IMR-90 (cell line): ENCODE measurements at regions not wholly inside any gene's neighbourhood (a gene's known extent, or its start where the extent isn't known, plus 50 kb on each side); places are given as distances from the start of the nearest gene placed in this dataset.

ENCODE experiments used
- ATAC-seq: fragments of 200-7000 bp; cut with Tn5 transposase; 2 replicates; pipeline ENCODE4 v1.9.1; 2020; ENCODE audit warnings: low read depth, mild to moderate bottlenecking, moderate library complexity
- BruUV-seq: library from RNA; stranded (reverse); fragments of 400-500 nt; replicated peaks from 2 replicates; lab custom pipeline; 2021; lab: Mats Ljungman, UMichigan
- CTCF ChIA-PET: fragments of 300-600 bp; formaldehyde crosslinking; extraction: SDS; loops from one replicate; lab custom pipeline; 2021; ENCODE audit warnings: antibody characterized with exemption; lab: Yijun Ruan, JAX
- POLR2A ChIA-PET: fragments of 300-600 bp; sonication (Branson Sonifier 250); formaldehyde crosslinking; loops from one replicate; lab custom pipeline; 2022; ENCODE audit warnings: antibody characterized with exemption; ENCODE audit not compliant: unreplicated experiment; lab: Charles Lee
- DNase-seq: peaks from one replicate; pipeline ENCODE4 v3.0.0; 2013
- H2AFZ ChIP-seq: replicated peaks from 2 replicates; pipeline ENCODE3; 2013; ENCODE audit warnings: low read length, mild to moderate bottlenecking; ENCODE audit not compliant: poor library complexity
- H2AK5ac ChIP-seq: 2 replicates; pipeline ENCODE4 v1.6.1; 2013; ENCODE audit warnings: low read depth, low read length, inconsistent platforms
- H2AK9ac ChIP-seq: replicated peaks from 2 replicates; pipeline ENCODE3; 2013; ENCODE audit warnings: mild to moderate bottlenecking, low read depth, low read length, moderate library complexity; ENCODE audit not compliant: poor library complexity
- H2BK120ac ChIP-seq: 2 replicates; pipeline ENCODE4 v1.6.1; 2013; ENCODE audit warnings: low read depth, low read length, inconsistent platforms
- H2BK15ac ChIP-seq: 3 replicates; pipeline ENCODE4 v1.6.1; 2013; ENCODE audit warnings: low read depth, low read length, inconsistent platforms
- H2BK20ac ChIP-seq: 2 replicates; pipeline ENCODE4 v1.6.1; 2013; ENCODE audit warnings: low read depth, mild to moderate bottlenecking, inconsistent platforms, low read length, moderate library complexity
- H2BK5ac ChIP-seq: 2 replicates; pipeline ENCODE4 v1.6.1; 2013; ENCODE audit warnings: mild to moderate bottlenecking, low read depth, low read length, inconsistent platforms; ENCODE audit not compliant: poor library complexity, severe bottlenecking
- H3K14ac ChIP-seq: replicated peaks from 2 replicates; pipeline ENCODE4 v1.6.1; 2013; ENCODE audit warnings: low read depth, low read length, inconsistent platforms
- H3K18ac ChIP-seq: 2 replicates; pipeline ENCODE4 v1.6.1; 2013; ENCODE audit warnings: low read depth, low read length, control low read depth
- H3K23ac ChIP-seq: 2 replicates; pipeline ENCODE4 v1.6.1; 2013; ENCODE audit warnings: low read depth, low read length, inconsistent platforms
- H3K27ac ChIP-seq: 2 replicates; pipeline ENCODE4 v1.5.1; 2013; ENCODE audit warnings: mild to moderate bottlenecking, control low read depth, low read length; ENCODE audit not compliant: insufficient read depth
- H3K27me3 ChIP-seq: 2 replicates; pipeline ENCODE4 v1.6.1; 2013; ENCODE audit warnings: low read length; ENCODE audit not compliant: control insufficient read depth, insufficient read depth
- H3K36me3 ChIP-seq: 2 replicates; pipeline ENCODE4 v1.6.1; 2013; ENCODE audit warnings: low read length, mixed read lengths; ENCODE audit not compliant: control insufficient read depth, insufficient read depth
- H3K4ac ChIP-seq: 2 replicates; pipeline ENCODE4 v1.6.1; 2013; ENCODE audit warnings: low read depth, low read length, inconsistent platforms
- H3K4me1 ChIP-seq: 2 replicates; pipeline ENCODE4 v1.6.1; 2013; ENCODE audit warnings: low read length, mixed read lengths; ENCODE audit not compliant: control insufficient read depth, insufficient read depth
- H3K4me2 ChIP-seq: 2 replicates; pipeline ENCODE4 v1.6.1; 2013; ENCODE audit warnings: low read depth, mild to moderate bottlenecking, control low read depth, low read length, moderate library complexity
- H3K4me3 ChIP-seq: 2 replicates; pipeline ENCODE4 v1.5.1; 2013; ENCODE audit warnings: low read depth, mild to moderate bottlenecking, control low read depth, low read length, moderate library complexity; ENCODE audit not compliant: insufficient read depth
- H3K56ac ChIP-seq: 2 replicates; pipeline ENCODE4 v1.6.1; 2013; ENCODE audit warnings: low read length, inconsistent platforms; ENCODE audit not compliant: insufficient read depth; ENCODE audit errors: extremely low read depth
- H3K79me1 ChIP-seq, 2 experiments: 2 replicates each; pipeline ENCODE4 v1.6.1; 2013; ENCODE audit warnings: low read length in 2 of 2, inconsistent platforms in 1 of 2, low read depth in 1 of 2
- H3K9ac ChIP-seq: 2 replicates; pipeline ENCODE4 v1.6.1; 2013; ENCODE audit warnings: low read depth, low read length, control low read depth
- H3K9me1 ChIP-seq: 2 replicates; pipeline ENCODE4 v1.6.1; 2013; ENCODE audit warnings: low read length, inconsistent platforms; ENCODE audit not compliant: insufficient read depth
- H3K9me3 ChIP-seq: 2 replicates; pipeline ENCODE4 v1.6.1; 2013; ENCODE audit warnings: low read length; ENCODE audit not compliant: control insufficient read depth, insufficient read depth
- H4K20me1 ChIP-seq: 2 replicates; pipeline ENCODE4 v1.6.1; 2013; ENCODE audit warnings: low read length, inconsistent platforms; ENCODE audit not compliant: insufficient read depth
- H4K5ac ChIP-seq: 2 replicates; pipeline ENCODE4 v1.6.1; 2013; ENCODE audit warnings: mild to moderate bottlenecking, low read depth, low read length, control low read depth
- H4K8ac ChIP-seq, 2 experiments: 2 replicates each; pipeline ENCODE4 v1.6.1; 2013; ENCODE audit warnings: low read depth in 2 of 2, low read length in 2 of 2, control low read depth in 1 of 2, inconsistent platforms in 1 of 2
- H4K91ac ChIP-seq: 2 replicates; pipeline ENCODE4 v1.6.1; 2013; ENCODE audit warnings: low read depth, low read length, inconsistent platforms; ENCODE audit not compliant: insufficient read depth
- BHLHE40 ChIP-seq: fragments of 150-350 bp; IDR thresholded peaks from 2 replicates; pipeline ENCODE4 v1.6.1; 2016; ENCODE audit warnings: mild to moderate bottlenecking, low read depth, low read length
- CEBPB ChIP-seq: IDR thresholded peaks from 2 replicates; pipeline ENCODE4 v1.6.1; 2012; ENCODE audit warnings: low read depth, low read length, improper control_type of control experiment
- CHD1 ChIP-seq: IDR thresholded peaks from 2 replicates; pipeline ENCODE4 v1.6.1; 2012; ENCODE audit warnings: low read depth, low read length, improper control_type of control experiment
- FOS ChIP-seq: fragments of 150-350 bp; IDR thresholded peaks from 2 replicates; pipeline ENCODE4 v1.6.1; 2016; ENCODE audit warnings: low read depth, low read length
- MAFK ChIP-seq: IDR thresholded peaks from 2 replicates; pipeline ENCODE4 v1.6.1; 2012; ENCODE audit warnings: low read depth, low read length, improper control_type of control experiment
- MAZ ChIP-seq: IDR thresholded peaks from 2 replicates; pipeline ENCODE4 v1.6.1; 2012; ENCODE audit warnings: low read depth, mild to moderate bottlenecking, low read length, improper control_type of control experiment, moderate library complexity, borderline replicate concordance
- MXI1 ChIP-seq: IDR thresholded peaks from 2 replicates; pipeline ENCODE4 v1.6.1; 2012; ENCODE audit warnings: low read depth, mild to moderate bottlenecking, low read length, moderate library complexity, borderline replicate concordance
- NFE2L2 ChIP-seq: fragments of 150-350 bp; IDR thresholded peaks from 2 replicates; pipeline ENCODE4 v1.6.1; 2016; ENCODE audit warnings: low read depth, mild to moderate bottlenecking, low read length
- POLR2A ChIP-seq: IDR thresholded peaks from 2 replicates; pipeline ENCODE4 v1.6.1; 2012; ENCODE audit warnings: mild to moderate bottlenecking, low read depth, low read length
- RAD21 ChIP-seq: IDR thresholded peaks from 2 replicates; pipeline ENCODE4 v1.6.1; 2012; ENCODE audit warnings: low read length, improper control_type of control experiment
- RCOR1 ChIP-seq: IDR thresholded peaks from 2 replicates; pipeline ENCODE4 v1.6.1; 2012; ENCODE audit warnings: mild to moderate bottlenecking, low read length, improper control_type of control experiment; ENCODE audit not compliant: insufficient replicate concordance
- RFX5 ChIP-seq: IDR thresholded peaks from 2 replicates; pipeline ENCODE4 v1.8.0; 2012; ENCODE audit warnings: low read depth, mild to moderate bottlenecking, low read length, moderate library complexity
- SMC3 ChIP-seq: fragments of 150-350 bp; IDR thresholded peaks from 2 replicates; pipeline ENCODE4 v1.6.1; 2016; ENCODE audit warnings: low read depth, mild to moderate bottlenecking, antibody characterized with exemption, low read length, moderate library complexity
- WGBS, 2 experiments: methylation state at CpG; one replicate each; pipeline versions ENCODE4 v1.1.5 to v1.1.7; 2013; ENCODE audit warnings: missing lambda C conversion rate in 2 of 2; ENCODE audit not compliant: insufficient read length in 1 of 2; ENCODE audit errors: extremely low coverage in 2 of 2; 5-methylcytosine and 5-hydroxymethylcytosine counted together
- dilution Hi-C: fragments of 300-500 bp; cut with HindIII; formaldehyde crosslinking; loops from one replicate; pipeline ENCODE4 v1.14.3; 2018; ENCODE audit warnings: low sequenced_read_pairs; ENCODE audit not compliant: unreplicated experiment
- in situ Hi-C: fragments of 300-500 bp; cut with MboI; formaldehyde crosslinking; loops from 3 replicates; pipeline ENCODE4 v1.14.3; 2019; ENCODE audit warnings: low sequenced_read_pairs, inconsistent platforms, mixed read lengths
- intact Hi-C: fragments of 100-400 bp; cut with micrococcal nuclease; formaldehyde crosslinking; loops from 2 replicates; pipeline ENCODE4 v1.10.0; 2022
- TF ChIP-seq, protein P1 (sequence below): fragments of 150-350 bp; IDR thresholded peaks from 2 replicates; pipeline ENCODE4 v1.6.1; 2017; ENCODE audit warnings: mild to moderate bottlenecking, antibody characterized with exemption, low read length, low read depth
- TF ChIP-seq, protein P2 (sequence below): conservative IDR thresholded peaks from 2 replicates; pipeline ENCODE4 v1.5.1; 2012; ENCODE audit warnings: mild to moderate bottlenecking, low read depth, low read length, improper control_type of control experiment
- TF ChIP-seq, protein P3 (sequence below): fragments of 150-350 bp; IDR thresholded peaks from 2 replicates; pipeline ENCODE4 v1.6.1; 2016; ENCODE audit warnings: low read depth, mild to moderate bottlenecking, low read length, moderate library complexity, borderline replicate concordance

DNA sequence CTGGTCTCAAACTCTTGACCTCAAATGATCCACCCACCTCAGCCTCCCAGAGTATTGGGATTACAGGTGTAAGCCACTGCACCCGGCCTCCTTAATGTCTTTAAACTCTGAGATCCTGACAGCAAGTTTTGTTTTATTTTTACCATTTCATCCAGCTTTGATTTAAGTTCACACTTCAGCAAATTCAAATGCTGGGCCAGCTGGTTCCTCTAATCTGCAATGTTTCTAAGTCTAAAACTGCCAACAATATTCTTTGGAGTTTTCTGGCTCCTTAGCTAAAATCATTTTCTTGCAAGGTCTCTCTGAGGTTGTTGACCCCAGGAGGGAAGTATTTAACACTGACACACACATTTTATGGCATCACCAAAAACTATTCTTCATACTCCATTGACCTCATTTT, 72.0 kb upstream of the COL24A1 start:
- H3K56ac ChIP-seq, result no peak overlapping the region
- TF ChIP-seq MAFK, result no peak
- no peak for TF ChIP-seq POLR2A
- TF ChIP-seq, protein P1, sequence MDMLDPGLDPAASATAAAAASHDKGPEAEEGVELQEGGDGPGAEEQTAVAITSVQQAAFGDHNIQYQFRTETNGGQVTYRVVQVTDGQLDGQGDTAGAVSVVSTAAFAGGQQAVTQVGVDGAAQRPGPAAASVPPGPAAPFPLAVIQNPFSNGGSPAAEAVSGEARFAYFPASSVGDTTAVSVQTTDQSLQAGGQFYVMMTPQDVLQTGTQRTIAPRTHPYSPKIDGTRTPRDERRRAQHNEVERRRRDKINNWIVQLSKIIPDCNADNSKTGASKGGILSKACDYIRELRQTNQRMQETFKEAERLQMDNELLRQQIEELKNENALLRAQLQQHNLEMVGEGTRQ, result no peak
- no peak for TF ChIP-seq CEBPB
- TF ChIP-seq FOS, result no peak
- TF ChIP-seq, protein P2, sequence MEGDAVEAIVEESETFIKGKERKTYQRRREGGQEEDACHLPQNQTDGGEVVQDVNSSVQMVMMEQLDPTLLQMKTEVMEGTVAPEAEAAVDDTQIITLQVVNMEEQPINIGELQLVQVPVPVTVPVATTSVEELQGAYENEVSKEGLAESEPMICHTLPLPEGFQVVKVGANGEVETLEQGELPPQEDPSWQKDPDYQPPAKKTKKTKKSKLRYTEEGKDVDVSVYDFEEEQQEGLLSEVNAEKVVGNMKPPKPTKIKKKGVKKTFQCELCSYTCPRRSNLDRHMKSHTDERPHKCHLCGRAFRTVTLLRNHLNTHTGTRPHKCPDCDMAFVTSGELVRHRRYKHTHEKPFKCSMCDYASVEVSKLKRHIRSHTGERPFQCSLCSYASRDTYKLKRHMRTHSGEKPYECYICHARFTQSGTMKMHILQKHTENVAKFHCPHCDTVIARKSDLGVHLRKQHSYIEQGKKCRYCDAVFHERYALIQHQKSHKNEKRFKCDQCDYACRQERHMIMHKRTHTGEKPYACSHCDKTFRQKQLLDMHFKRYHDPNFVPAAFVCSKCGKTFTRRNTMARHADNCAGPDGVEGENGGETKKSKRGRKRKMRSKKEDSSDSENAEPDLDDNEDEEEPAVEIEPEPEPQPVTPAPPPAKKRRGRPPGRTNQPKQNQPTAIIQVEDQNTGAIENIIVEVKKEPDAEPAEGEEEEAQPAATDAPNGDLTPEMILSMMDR, result no peak
- TF ChIP-seq CHD1, result no peak
- TF ChIP-seq, protein P3, sequence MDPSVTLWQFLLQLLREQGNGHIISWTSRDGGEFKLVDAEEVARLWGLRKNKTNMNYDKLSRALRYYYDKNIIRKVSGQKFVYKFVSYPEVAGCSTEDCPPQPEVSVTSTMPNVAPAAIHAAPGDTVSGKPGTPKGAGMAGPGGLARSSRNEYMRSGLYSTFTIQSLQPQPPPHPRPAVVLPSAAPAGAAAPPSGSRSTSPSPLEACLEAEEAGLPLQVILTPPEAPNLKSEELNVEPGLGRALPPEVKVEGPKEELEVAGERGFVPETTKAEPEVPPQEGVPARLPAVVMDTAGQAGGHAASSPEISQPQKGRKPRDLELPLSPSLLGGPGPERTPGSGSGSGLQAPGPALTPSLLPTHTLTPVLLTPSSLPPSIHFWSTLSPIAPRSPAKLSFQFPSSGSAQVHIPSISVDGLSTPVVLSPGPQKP, result no peak
- no peak for TF ChIP-seq RCOR1
- no peak for TF ChIP-seq MAZ
- TF ChIP-seq SMC3, result no peak
- TF ChIP-seq MXI1, result no peak
- no peak for TF ChIP-seq RAD21
- no peak for TF ChIP-seq RFX5
- TF ChIP-seq BHLHE40, result no peak
- no peak for TF ChIP-seq NFE2L2
- in situ Hi-C loops (no loop called here), dilution Hi-C loops (no loop called here), intact Hi-C loops (no loop called here)
- no CpG with 5 or more reads among the region's 1 CpG for WGBS, 2 experiments
- ChIA-PET CTCF (no interaction called here), POLR2A (no interaction called here)
- no peak overlapping the region for H4K8ac ChIP-seq
- no peak for ATAC-seq
- H3K9ac ChIP-seq, result no peak overlapping the region
- no peak overlapping the region for H2AK9ac ChIP-seq
- no peak overlapping the region for H3K23ac ChIP-seq
- no peak overlapping the region for H2BK15ac ChIP-seq
- no peaks in the 10 kb centered on the region for H3K9me1 ChIP-seq
- H3K18ac ChIP-seq, result no peak overlapping the region
- no peaks in the 10 kb centered on the region for H3K9me3 ChIP-seq
- H4K91ac ChIP-seq, result no peak overlapping the region
- H2BK5ac ChIP-seq, result no peak overlapping the region
- H3K14ac ChIP-seq, result no peak overlapping the region
- H3K4me1 ChIP-seq, result no peaks in the 10 kb centered on the region
- no peaks in the 10 kb centered on the region for H3K79me1 ChIP-seq
- H3K4me3 ChIP-seq, result no peak overlapping the region
- no peak overlapping the region for H2AFZ ChIP-seq
- H2BK120ac ChIP-seq, result no peak overlapping the region
- no peaks in the 10 kb centered on the region for H3K36me3 ChIP-seq
- no peak overlapping the region for H3K27ac ChIP-seq
- H2AK5ac ChIP-seq, result no peak overlapping the region
- no peak for DNase-seq
- H4K5ac ChIP-seq, result no peak overlapping the region
- H3K27me3 ChIP-seq, result no peaks in the 10 kb centered on the region; the same call in 1 of the 2 replicates
- H3K4ac ChIP-seq, result no peak overlapping the region
- no TSS peak for BruUV-seq
- no peak overlapping the region for H3K4me2 ChIP-seq
- H2BK20ac ChIP-seq, result no peak overlapping the region
- H4K20me1 ChIP-seq, result no peaks in the 10 kb centered on the region
